Smooth muscle cell (in vitro differentiated cells): ENCODE measurements at regions not wholly inside any gene's neighbourhood (a gene's known extent, or its start where the extent isn't known, plus 50 kb on each side); places are given as distances from the start of the nearest gene placed in this dataset.

Experiments used
- DNase-seq: peaks from one replicate; lab custom pipeline; 2025; ENCODE audit not compliant: unreplicated experiment; lab: John Stamatoyannopoulos, UW
- H2AFZ ChIP-seq: fragments of 200-600 bp; sonication (generic); 2 replicates; pipeline ENCODE4 v1.6.0; 2016; ENCODE audit warnings: antibody characterized with exemption, low read depth, mild to moderate bottlenecking
- H3F3A ChIP-seq: fragments of 200-600 bp; sonication (generic); 2 replicates; pipeline ENCODE4 v1.6.0; 2017; ENCODE audit warnings: antibody characterized with exemption, low read depth
- H3K27ac ChIP-seq: fragments of 200-600 bp; sonication (generic); 2 replicates; pipeline ENCODE4 v1.5.1; 2016; ENCODE audit warnings: low read depth, mild to moderate bottlenecking
- H3K27me3 ChIP-seq: fragments of 200-600 bp; sonication (generic); 2 replicates; pipeline ENCODE4 v1.6.1; 2016; ENCODE audit warnings: low read depth, mild to moderate bottlenecking
- H3K36me3 ChIP-seq: fragments of 200-600 bp; sonication (generic); 2 replicates; pipeline ENCODE4 v1.5.1; 2016; ENCODE audit warnings: low read depth
- H3K4me1 ChIP-seq: fragments of 200-600 bp; sonication (generic); 2 replicates; pipeline ENCODE4 v1.5.1; 2016; ENCODE audit warnings: low read depth
- H3K4me2 ChIP-seq: fragments of 200-600 bp; sonication (generic); 2 replicates; pipeline ENCODE4 v1.6.0; 2016; ENCODE audit warnings: mild to moderate bottlenecking
- H3K4me3 ChIP-seq: fragments of 200-600 bp; sonication (generic); 2 replicates; pipeline ENCODE4 v1.5.1; 2016; ENCODE audit warnings: mild to moderate bottlenecking
- H3K79me2 ChIP-seq: fragments of 200-600 bp; sonication (generic); 2 replicates; pipeline ENCODE4 v1.6.0; 2016; ENCODE audit warnings: low read depth, mild to moderate bottlenecking
- H3K9ac ChIP-seq: fragments of 200-600 bp; sonication (generic); 2 replicates; pipeline ENCODE4 v1.6.0; 2016; ENCODE audit warnings: low read depth
- H3K9me3 ChIP-seq: fragments of 200-600 bp; sonication (generic); replicated peaks from 2 replicates; pipeline ENCODE4 v1.5.1; 2016; ENCODE audit warnings: low read depth
- H4K20me1 ChIP-seq: fragments of 200-600 bp; sonication (generic); 2 replicates; pipeline ENCODE4 v1.6.0; 2016; ENCODE audit warnings: low read depth
- WGBS: methylation state at CpG from one replicate; pipeline ENCODE4 v1.1.7; 2016; ENCODE audit warnings: low lambda C conversion rate; 5-methylcytosine and 5-hydroxymethylcytosine counted together
- TF ChIP-seq, protein P1 (sequence below): fragments of 200-600 bp; sonication (generic); IDR thresholded peaks from 2 replicates; pipeline ENCODE4 v1.5.1; 2017; ENCODE audit warnings: borderline replicate concordance, mild to moderate bottlenecking, antibody characterized with exemption; ENCODE audit not compliant: insufficient read depth, poor library complexity, severe bottlenecking

DNA sequence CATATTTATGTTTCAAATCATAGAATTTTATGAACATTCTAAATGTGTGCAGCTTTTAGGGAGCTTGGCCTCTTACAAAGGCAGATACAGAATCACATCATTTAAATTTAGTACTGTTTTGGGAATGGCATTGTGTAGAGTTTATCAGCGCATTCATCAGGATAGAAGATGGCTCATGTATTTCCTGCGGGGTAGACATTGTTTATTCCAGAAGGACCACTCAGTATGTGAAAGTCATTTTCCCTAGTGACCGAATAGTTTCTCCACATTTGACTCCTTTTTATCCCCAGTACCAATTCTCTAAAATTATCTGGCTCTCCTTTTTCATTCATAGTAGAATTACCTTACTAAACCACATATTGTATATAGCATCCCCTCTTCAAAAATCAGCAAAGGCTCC is 981.9 kb upstream of the ADGRL4 start:
- DNase-seq: no peak
- no peak overlapping the region for H2AFZ ChIP-seq
- no peaks in the 10 kb centered on the region for H3K9me3 ChIP-seq
- H3K9ac ChIP-seq: no peak overlapping the region
- H3K27me3 ChIP-seq: no peaks in the 10 kb centered on the region
- no peaks in the 10 kb centered on the region for H4K20me1 ChIP-seq
- H3K27ac ChIP-seq: no peak overlapping the region
- H3F3A ChIP-seq: no peaks in the 10 kb centered on the region
- WGBS: 69% methylated on average over 3 of the region's 3 CpGs
- H3K4me1 ChIP-seq: no peaks in the 10 kb centered on the region
- H3K36me3 ChIP-seq: no peaks in the 10 kb centered on the region
- TF ChIP-seq, protein P1, sequence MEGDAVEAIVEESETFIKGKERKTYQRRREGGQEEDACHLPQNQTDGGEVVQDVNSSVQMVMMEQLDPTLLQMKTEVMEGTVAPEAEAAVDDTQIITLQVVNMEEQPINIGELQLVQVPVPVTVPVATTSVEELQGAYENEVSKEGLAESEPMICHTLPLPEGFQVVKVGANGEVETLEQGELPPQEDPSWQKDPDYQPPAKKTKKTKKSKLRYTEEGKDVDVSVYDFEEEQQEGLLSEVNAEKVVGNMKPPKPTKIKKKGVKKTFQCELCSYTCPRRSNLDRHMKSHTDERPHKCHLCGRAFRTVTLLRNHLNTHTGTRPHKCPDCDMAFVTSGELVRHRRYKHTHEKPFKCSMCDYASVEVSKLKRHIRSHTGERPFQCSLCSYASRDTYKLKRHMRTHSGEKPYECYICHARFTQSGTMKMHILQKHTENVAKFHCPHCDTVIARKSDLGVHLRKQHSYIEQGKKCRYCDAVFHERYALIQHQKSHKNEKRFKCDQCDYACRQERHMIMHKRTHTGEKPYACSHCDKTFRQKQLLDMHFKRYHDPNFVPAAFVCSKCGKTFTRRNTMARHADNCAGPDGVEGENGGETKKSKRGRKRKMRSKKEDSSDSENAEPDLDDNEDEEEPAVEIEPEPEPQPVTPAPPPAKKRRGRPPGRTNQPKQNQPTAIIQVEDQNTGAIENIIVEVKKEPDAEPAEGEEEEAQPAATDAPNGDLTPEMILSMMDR: no peak
- H3K4me3 ChIP-seq: no peak overlapping the region
- no peak overlapping the region for H3K4me2 ChIP-seq
- H3K79me2 ChIP-seq: no peaks in the 10 kb centered on the region

GRCh38 chr1:79982211-79982610 is 975.7 kb upstream of the ADGRL4 start:
- Histone ChIP-seq H3K36me3 (no peaks in the 10 kb centered on the region), H4K20me1 (no peaks in the 10 kb centered on the region), H3K4me3 (no peak overlapping the region), H3K9ac (no peak overlapping the region), H2AFZ (no peak overlapping the region), H3K9me3 (no peaks in the 10 kb centered on the region), H3K4me1 (no peaks in the 10 kb centered on the region), H3K27me3 (no peaks in the 10 kb centered on the region), H3K4me2 (no peak overlapping the region), H3F3A (no peaks in the 10 kb centered on the region), H3K27ac (no peak overlapping the region), H3K79me2 (no peaks in the 10 kb centered on the region)
- TF ChIP-seq, protein P1: no peak
- DNase-seq: no peak
- WGBS: 94% methylated on average over 3 of the region's 3 CpGs

DNA sequence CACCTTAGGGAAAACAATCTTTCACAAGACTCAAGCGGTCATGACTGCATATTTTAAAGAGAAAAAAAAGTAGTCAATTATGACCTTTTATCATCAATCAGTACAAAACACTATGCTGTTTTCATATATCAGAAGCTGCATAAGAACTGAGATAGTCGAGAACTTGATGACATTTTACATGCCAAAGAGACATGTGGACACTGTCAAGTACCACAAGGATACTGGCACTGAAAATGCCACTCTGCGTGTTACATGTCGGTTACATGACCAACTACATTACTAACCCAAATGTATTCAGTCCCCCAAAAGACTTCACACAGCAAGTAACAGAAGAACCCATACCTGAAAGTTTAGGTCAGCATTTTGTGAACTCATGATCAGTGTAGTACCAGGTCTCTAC is 975.0 kb upstream of the ADGRL4 start:
- H3K36me3 ChIP-seq: no peaks in the 10 kb centered on the region

DNA sequence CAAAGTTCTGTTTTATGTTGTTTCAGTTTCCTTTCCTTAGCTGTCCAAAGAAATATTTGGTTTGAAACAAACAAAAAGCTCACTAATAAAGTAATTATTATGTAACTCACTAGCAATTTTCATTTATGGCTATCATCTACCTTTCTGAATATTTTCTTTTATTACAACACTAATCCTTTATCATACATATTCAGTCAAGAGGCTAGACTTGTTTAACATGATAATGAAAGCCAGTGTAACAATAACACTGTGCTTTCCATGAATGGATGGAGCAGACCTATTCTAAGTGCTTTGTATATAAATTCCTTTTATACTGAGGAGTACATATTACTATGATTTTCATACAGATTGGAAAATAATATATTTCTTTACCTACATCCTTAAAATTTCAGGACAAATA is 972.8 kb upstream of the ADGRL4 start:
- Histone ChIP-seq H3F3A (no peaks in the 10 kb centered on the region), H3K9ac (no peak overlapping the region), H3K4me3 (no peak overlapping the region), H3K9me3 (no peaks in the 10 kb centered on the region), H3K4me1 (no peaks in the 10 kb centered on the region), H3K4me2 (no peak overlapping the region), H3K36me3 (no peaks in the 10 kb centered on the region), H2AFZ (no peak overlapping the region), H3K27ac (no peak overlapping the region), H3K27me3 (no peaks in the 10 kb centered on the region), H4K20me1 (no peaks in the 10 kb centered on the region), H3K79me2 (no peaks in the 10 kb centered on the region)
- TF ChIP-seq, protein P1: no peak
- no peak for DNase-seq

More for the DNA sequence above, 975.0 kb upstream of the ADGRL4 start:
- Histone ChIP-seq H3F3A (no peaks in the 10 kb centered on the region), H3K79me2 (no peaks in the 10 kb centered on the region), H3K27me3 (no peaks in the 10 kb centered on the region), H2AFZ (no peak overlapping the region), H3K27ac (no peak overlapping the region), H3K9ac (no peak overlapping the region), H3K4me3 (no peak overlapping the region), H3K4me2 (no peak overlapping the region), H3K9me3 (no peaks in the 10 kb centered on the region), H4K20me1 (no peaks in the 10 kb centered on the region), H3K4me1 (no peaks in the 10 kb centered on the region)
- TF ChIP-seq, protein P1: no peak
- WGBS: 90% methylated on average over 4 of the region's 4 CpGs
- DNase-seq: no peak
